Sigmoid colon (tissue), 4 donors: ENCODE measurements at regions not wholly inside any gene's neighbourhood (a gene's known extent, or its start where the extent isn't known, plus 50 kb on each side); places are given as distances from the start of the nearest gene placed in this dataset.

ENCODE experiments used
- CTCF ChIP-seq, 4 experiments: fragments of 450-650 bp in 3 of 4; fragments of 200-600 bp in 1 of 4; IDR thresholded peaks; one replicate each; pipeline ENCODE4 v1.5.1; 2016 to 2019; ENCODE audit warnings: antibody characterized with exemption in 4 of 4, mild to moderate bottlenecking in 3 of 4, moderate library complexity in 2 of 4
- POLR2A ChIP-seq, 2 donors: fragments of 450-650 bp; IDR thresholded peaks; one replicate each; pipeline ENCODE4 v1.6.1; 2016; ENCODE audit warnings: antibody characterized with exemption in 2 of 2, mild to moderate bottlenecking in 2 of 2, moderate library complexity in 2 of 2
- POLR2AphosphoS5 ChIP-seq, 4 donors: sonication (generic); formaldehyde crosslinking; IDR thresholded peaks; one replicate each; pipeline ENCODE4 v1.6.1; 2017; ENCODE audit warnings: antibody characterized with exemption in 4 of 4

GRCh38 chr12:92528586-92528985, 174.2 kb upstream of the PLEKHG7 start:
- TF ChIP-seq POLR2A (IDR thresholded peaks at IDR 0.05): no peak
- TF ChIP-seq POLR2AphosphoS5 (IDR thresholded peaks at IDR 0.05): no peak
- no peak for TF ChIP-seq CTCF (IDR thresholded peaks at IDR 0.05)
